ENCODE measurements at regions not wholly inside any gene's neighbourhood (a gene's known extent, or its start where the extent isn't known, plus 50 kb on each side); places are given as distances from the start of the nearest gene placed in this dataset.

DNA sequence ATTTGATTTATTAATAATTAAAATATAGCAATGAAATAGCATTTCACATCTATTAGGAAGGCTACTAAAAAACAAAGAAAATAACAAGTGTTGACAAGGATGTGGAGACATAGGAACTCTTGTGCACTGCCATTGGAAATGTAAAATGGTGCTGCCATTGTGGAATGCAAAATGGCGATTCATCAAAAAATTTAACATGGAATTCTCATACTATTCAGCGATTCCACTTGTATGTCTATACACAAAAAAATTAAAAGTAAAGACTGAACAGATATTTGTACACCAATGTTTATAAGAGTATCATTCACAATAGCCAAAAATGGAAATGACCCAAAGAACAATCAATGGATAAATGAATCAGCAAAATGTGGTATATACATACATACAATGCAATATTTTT lies 101.3 kb upstream of the S1PR1 start:
- H3K36me3 ChIP-seq (ENCODE audit: control insufficient read depth, insufficient read depth, low read length) = no peaks in the 10 kb centered on the region
- no peak overlapping the region for H3K4me2 ChIP-seq (ENCODE audit: extremely low read depth, insufficient read depth, low read length)
- TF ChIP-seq, protein P1, sequence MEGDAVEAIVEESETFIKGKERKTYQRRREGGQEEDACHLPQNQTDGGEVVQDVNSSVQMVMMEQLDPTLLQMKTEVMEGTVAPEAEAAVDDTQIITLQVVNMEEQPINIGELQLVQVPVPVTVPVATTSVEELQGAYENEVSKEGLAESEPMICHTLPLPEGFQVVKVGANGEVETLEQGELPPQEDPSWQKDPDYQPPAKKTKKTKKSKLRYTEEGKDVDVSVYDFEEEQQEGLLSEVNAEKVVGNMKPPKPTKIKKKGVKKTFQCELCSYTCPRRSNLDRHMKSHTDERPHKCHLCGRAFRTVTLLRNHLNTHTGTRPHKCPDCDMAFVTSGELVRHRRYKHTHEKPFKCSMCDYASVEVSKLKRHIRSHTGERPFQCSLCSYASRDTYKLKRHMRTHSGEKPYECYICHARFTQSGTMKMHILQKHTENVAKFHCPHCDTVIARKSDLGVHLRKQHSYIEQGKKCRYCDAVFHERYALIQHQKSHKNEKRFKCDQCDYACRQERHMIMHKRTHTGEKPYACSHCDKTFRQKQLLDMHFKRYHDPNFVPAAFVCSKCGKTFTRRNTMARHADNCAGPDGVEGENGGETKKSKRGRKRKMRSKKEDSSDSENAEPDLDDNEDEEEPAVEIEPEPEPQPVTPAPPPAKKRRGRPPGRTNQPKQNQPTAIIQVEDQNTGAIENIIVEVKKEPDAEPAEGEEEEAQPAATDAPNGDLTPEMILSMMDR (conservative IDR thresholded peaks at IDR 0.05 in 1 of 2, IDR thresholded peaks at IDR 0.05 in 1 of 2; ENCODE audit: low read depth in 1 of 2, low read length in 2 of 2) = no peak
- no peak for TF ChIP-seq EZH2 (IDR thresholded peaks at IDR 0.05; ENCODE audit: low read length, missing control alignments)
- no peak overlapping the region for H3K4me3 ChIP-seq (replicated peaks in 1 of 4; ENCODE audit: control extremely low read depth in 1 of 4, insufficient read depth in 1 of 4, low read depth in 3 of 4, low read length in 4 of 4)
- H3K9me3 ChIP-seq (ENCODE audit: control insufficient read depth, insufficient read depth, low read depth, low read length) = no peaks in the 10 kb centered on the region
- no peak overlapping the region for H3K27ac ChIP-seq (ENCODE audit: insufficient read depth, low read length)
- no peak overlapping the region for H3K9ac ChIP-seq (ENCODE audit: insufficient read depth, low read length)
- H3K27me3 ChIP-seq (ENCODE audit: control insufficient read depth, insufficient read depth, low read length) = no peaks in the 10 kb centered on the region
- H3K4me1 ChIP-seq (ENCODE audit: control insufficient read depth, extremely low read depth, insufficient read depth, low read length) = no peaks in the 10 kb centered on the region
- no peak overlapping the region for H2AFZ ChIP-seq (ENCODE audit: low read length)
- no peak for DNase-seq (ENCODE audit: low read depth in 2 of 2)
- H4K20me1 ChIP-seq (ENCODE audit: control insufficient read depth, extremely low read depth, insufficient read depth, low read length) = no peaks in the 10 kb centered on the region
- no peaks in the 10 kb centered on the region for H3K79me2 ChIP-seq (ENCODE audit: control insufficient read depth, insufficient read depth, low read length)

DNA sequence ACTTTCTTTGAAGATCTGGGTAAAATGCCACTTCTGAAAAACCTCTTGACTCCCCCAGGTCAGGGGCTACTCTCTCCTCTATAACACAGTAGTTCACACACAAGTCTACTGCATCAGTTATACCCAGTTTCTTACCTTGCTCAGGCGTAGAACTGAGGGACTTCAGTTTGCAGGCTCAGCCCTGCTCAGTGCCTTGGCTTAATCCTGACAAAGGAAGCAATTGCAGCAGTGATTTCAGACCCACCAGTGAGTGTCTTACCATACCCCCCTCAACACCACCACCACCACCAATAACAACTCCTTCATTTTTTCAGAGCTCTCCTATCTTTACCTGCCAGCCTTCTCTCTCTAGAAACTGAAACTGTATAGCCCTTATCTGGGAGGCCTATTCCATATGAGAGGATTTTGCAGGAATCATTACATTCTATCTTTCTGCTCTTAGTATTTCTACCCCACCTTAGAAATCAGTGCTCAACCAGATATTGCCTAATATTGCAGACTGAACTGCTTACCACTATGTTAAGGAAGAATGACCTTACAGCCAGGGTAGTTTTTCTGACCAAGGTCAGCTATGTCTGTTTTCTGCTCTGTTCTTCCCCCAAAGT lies 105.5 kb upstream of the S1PR1 start:
- Histone ChIP-seq H3K4me2 (ENCODE audit: extremely low read depth, insufficient read depth, low read length) (no peak overlapping the region), H3K4me1 (ENCODE audit: control insufficient read depth, extremely low read depth, insufficient read depth, low read length) (no peaks in the 10 kb centered on the region), H4K20me1 (ENCODE audit: control insufficient read depth, extremely low read depth, insufficient read depth, low read length) (no peaks in the 10 kb centered on the region), H3K9me3 (ENCODE audit: control insufficient read depth, insufficient read depth, low read depth, low read length) (no peaks in the 10 kb centered on the region), H2AFZ (ENCODE audit: low read length) (no peak overlapping the region), H3K27ac (ENCODE audit: insufficient read depth, low read length) (no peak overlapping the region), H3K9ac (ENCODE audit: insufficient read depth, low read length) (no peak overlapping the region), H3K36me3 (ENCODE audit: control insufficient read depth, insufficient read depth, low read length) (no peaks in the 10 kb centered on the region), H3K27me3 (ENCODE audit: control insufficient read depth, insufficient read depth, low read length) (no peaks in the 10 kb centered on the region), H3K79me2 (ENCODE audit: control insufficient read depth, insufficient read depth, low read length) (no peaks in the 10 kb centered on the region), H3K4me3 (replicated peaks in 1 of 4; ENCODE audit: control extremely low read depth in 1 of 4, insufficient read depth in 1 of 4, low read depth in 3 of 4, low read length in 4 of 4) (no peak overlapping the region)
- TF ChIP-seq EZH2 (IDR thresholded peaks at IDR 0.05; ENCODE audit: low read length, missing control alignments) = no peak
- TF ChIP-seq, protein P1 (conservative IDR thresholded peaks at IDR 0.05 in 1 of 2, IDR thresholded peaks at IDR 0.05 in 1 of 2; ENCODE audit: low read depth in 1 of 2, low read length in 2 of 2) = no peak
- DNase-seq (ENCODE audit: low read depth in 2 of 2) = no peak

DNA sequence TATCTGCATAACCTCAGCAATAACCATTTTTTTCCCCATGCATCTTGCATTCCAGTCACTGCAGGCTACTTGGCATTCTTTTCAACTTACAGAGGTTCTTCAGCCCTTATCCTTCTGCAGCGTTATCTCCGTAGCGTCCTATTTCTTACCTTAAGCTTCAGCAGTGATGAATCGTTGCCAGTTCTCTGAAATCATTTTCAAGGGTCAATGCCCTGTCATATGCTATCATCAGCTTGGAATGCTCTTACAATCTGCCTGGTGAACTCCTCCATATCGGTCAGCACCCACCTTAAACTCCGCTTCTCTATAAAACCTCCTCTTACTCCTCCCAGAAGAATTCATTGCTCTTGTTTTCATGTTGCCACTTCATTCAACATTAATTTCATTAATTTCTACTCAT lies 105.1 kb upstream of the DPH5 start:
- Histone ChIP-seq H4K20me1 (ENCODE audit: control insufficient read depth, extremely low read depth, insufficient read depth, low read length) (no peaks in the 10 kb centered on the region), H3K79me2 (ENCODE audit: control insufficient read depth, insufficient read depth, low read length) (no peaks in the 10 kb centered on the region), H3K4me3 (replicated peaks in 1 of 4; ENCODE audit: control extremely low read depth in 1 of 4, insufficient read depth in 1 of 4, low read depth in 3 of 4, low read length in 4 of 4) (no peak overlapping the region), H3K4me1 (ENCODE audit: control insufficient read depth, extremely low read depth, insufficient read depth, low read length) (no peaks in the 10 kb centered on the region), H3K4me2 (ENCODE audit: extremely low read depth, insufficient read depth, low read length) (no peak overlapping the region), H2AFZ (ENCODE audit: low read length) (no peak overlapping the region), H3K9ac (ENCODE audit: insufficient read depth, low read length) (no peak overlapping the region), H3K27ac (ENCODE audit: insufficient read depth, low read length) (no peak overlapping the region), H3K36me3 (ENCODE audit: control insufficient read depth, insufficient read depth, low read length) (no peaks in the 10 kb centered on the region), H3K27me3 (ENCODE audit: control insufficient read depth, insufficient read depth, low read length) (no peaks in the 10 kb centered on the region), H3K9me3 (ENCODE audit: control insufficient read depth, insufficient read depth, low read depth, low read length) (no peaks in the 10 kb centered on the region)
- TF ChIP-seq, protein P1 (conservative IDR thresholded peaks at IDR 0.05 in 1 of 2, IDR thresholded peaks at IDR 0.05 in 1 of 2; ENCODE audit: low read depth in 1 of 2, low read length in 2 of 2) = no peak
- no peak for TF ChIP-seq EZH2 (IDR thresholded peaks at IDR 0.05; ENCODE audit: low read length, missing control alignments)
- DNase-seq (ENCODE audit: low read depth in 2 of 2) = peak in 1 of 2 donors; percentile 77
